GM19239 (cell line): ENCODE measurements at regions not wholly inside any gene's neighbourhood (a gene's known extent, or its start where the extent isn't known, plus 50 kb on each side); places are given as distances from the start of the nearest gene placed in this dataset.

Experiments
- DNase-seq: peaks from one replicate; pipeline ENCODE4 v3.0.0; 2011; ENCODE audit warnings: low spot score; ENCODE audit not compliant: insufficient read length
- FAIRE-seq: peaks from 2 replicates; lab custom pipeline; 2011; peaks lifted over from hg19 to GRCh38; lab: Jason Lieb, UNC

GRCh38 chr7:106795084-106795876 is 69.8 kb upstream of the PIK3CG start:
- no peak for FAIRE-seq
- no peak for DNase-seq

- FAIRE-seq (no peak), DNase-seq (no peak)
Measured at GRCh38 chr7:106795877-106796231, 69.2 kb upstream of the PIK3CG start.

DNA sequence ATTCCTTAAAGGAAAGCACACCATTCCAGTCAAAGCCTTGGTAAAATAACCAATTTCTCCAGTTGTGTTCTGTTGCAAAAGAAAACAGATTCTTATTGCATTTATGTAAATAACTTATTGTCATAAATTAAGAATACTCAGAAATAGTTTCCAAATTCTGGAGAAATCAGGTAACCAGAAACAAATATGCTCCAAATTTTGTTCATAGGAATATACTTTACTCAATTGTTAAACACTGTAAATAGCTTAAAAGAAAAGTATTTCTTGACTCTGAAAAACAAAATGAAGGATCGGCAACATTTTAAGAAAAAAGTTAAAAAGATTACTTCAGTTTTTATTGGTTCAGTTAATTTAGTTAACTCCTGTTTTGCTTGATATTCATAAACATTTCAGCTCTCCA is 67.1 kb upstream of the PIK3CG start:
- FAIRE-seq (no peak), DNase-seq (no peak)

DNA sequence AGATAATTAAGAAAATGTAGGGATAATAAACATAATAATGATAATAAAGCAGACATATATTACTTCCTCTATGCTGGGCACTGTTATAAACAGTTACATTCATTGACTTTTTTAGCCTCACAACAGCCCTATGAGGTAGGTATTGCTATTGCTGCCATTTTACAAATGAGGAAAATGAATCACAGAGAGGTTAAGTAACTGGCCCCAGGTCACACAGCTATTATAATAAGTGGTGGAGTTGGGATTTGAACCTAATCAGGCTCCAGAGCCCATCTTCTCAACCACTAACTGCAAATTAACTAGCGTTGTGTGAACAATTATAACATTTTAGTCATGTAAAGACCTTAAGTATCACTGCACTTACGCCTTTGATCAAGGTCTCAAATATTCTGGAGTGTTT is 62.5 kb upstream of the PIK3CG start:
- no peak for FAIRE-seq
- DNase-seq = no peak

DNA sequence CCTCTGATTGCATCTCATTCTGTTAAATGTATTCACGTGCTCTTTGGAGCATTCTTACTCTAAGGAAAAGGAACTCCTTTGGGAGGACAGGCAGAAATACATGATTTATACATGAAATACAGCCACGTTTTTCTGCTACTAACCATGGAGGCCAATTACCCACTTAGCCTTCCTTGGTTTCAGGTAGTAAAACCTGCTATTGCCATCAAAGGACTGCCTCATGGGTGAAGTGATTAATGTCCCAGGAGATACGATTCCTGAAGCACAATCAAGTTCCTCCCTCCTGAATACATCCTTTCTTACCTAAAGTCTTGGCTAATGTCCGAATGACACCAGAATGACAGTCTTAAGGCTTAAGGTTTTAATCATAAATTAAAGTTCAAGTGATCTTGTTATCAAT is 58.5 kb upstream of the PIK3CG start:
- FAIRE-seq = no peak
- DNase-seq = no peak

DNA sequence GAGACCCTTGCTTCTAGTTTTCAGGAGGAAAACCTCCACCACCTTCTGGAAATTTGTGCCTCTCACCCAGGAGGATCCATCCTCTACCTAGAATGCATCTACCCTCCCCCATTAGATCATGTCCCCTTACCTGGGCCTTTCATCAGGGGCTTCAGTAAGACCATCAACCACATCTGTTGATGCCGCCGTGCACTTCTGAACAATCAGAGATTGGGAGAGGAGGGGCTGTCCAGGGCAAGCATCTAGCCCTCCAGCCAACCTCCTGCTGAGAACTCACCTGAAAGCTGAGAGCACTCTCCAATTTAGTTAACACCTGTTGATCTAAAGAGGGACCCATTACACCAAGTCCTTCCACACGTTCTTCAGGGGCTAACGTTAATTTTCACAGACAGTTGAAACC is 57.6 kb upstream of the PIK3CG start:
- FAIRE-seq (no peak), DNase-seq (no peak)

GRCh38 chr7:106808967-106809635 is 56.0 kb upstream of the PIK3CG start:
- FAIRE-seq = no peak
- DNase-seq = no peak

- no peak for FAIRE-seq
Measured at GRCh38 chr7:106811472-106811871, 53.6 kb upstream of the PIK3CG start.

DNA sequence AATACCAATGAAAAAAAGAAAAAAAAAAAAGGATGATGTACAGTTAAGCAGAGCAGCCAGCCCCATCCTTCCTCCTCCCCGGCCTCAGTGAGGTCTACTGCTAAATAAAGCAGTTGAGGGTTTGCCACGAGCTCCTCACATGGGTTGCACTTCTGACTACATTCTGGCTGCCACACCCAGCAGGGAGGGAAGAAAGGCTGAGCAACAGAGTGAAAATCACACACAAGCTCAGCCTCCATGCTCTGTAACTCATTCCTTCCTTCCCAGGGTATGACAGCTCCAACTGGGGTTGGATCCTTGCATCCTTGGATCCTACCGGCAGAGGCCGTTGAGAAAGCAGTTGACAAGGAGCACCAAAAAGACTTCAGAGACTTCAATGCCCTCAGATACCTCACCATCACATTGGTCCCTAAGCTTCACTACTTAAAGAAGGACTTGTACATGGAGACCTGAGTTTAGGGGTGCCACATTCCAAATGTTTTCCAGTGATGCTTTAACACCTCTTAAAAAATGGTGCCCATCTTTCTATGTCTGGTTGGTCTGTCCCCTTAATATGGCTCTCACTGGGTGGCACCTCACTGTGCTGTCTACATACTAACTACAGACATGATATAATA is 52.9 kb upstream of the PIK3CG start:
- no peak for FAIRE-seq
- DNase-seq = no peak

More at GRCh38 chr7:106811472-106811871, 53.6 kb upstream of the PIK3CG start:
- no peak for DNase-seq

DNA sequence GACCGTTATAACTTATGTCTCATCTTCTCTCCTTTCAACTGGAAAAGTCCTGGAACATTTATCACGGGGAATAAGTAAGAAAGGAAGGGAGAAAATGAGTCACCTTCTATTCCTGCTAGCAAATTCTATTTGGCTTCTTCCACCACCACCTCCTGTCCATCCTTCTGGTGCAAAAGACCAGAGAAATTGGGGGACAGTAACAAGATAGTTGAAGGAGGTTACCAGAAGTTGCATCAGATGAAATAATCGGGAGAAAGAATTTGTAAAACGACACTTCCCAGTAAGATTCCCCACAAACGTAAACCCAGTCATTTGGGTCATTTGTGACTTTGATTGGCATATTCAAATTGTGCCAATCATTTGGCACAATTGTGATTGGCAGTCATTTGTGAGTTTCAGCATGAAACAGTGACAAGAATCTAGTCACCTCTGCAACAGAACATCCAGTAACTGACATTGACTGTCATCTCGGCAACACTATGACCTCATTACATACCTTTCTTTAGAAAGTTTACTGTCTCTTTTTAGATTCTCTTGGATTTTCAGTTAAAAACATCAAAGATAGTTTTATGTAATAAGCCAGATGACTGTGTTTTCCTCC is 51.3 kb upstream of the PIK3CG start:
- DNase-seq (no peak), FAIRE-seq (no peak)

- DNase-seq = no peak
- no peak for FAIRE-seq
Measured at GRCh38 chr7:106814887-106815286, 50.2 kb upstream of the PIK3CG start.
